ENCODE measurements at regions not wholly inside any gene's neighbourhood (a gene's known extent, or its start where the extent isn't known, plus 50 kb on each side); places are given as distances from the start of the nearest gene placed in this dataset.

- no peak for TF ChIP-seq POLR2A (IDR thresholded peaks at IDR 0.05)
- no peak for TF ChIP-seq CTCF (IDR thresholded peaks at IDR 0.05 in 8 of 11, conservative IDR thresholded peaks at IDR 0.05 in 3 of 11)
Observed at GRCh38 chr6:2535506-2535905, 215.2 kb downstream of the MYLK4 start.
